HepG2 (cell line): ENCODE measurements at regions not wholly inside any gene's neighbourhood (a gene's known extent, or its start where the extent isn't known, plus 50 kb on each side); places are given as distances from the start of the nearest gene placed in this dataset.

Source experiments
- HMGXB4 ChIP-seq, 2 experiments: sonication (generic) in 1 of 2; formaldehyde crosslinking in 1 of 2; IDR thresholded peaks; 2 replicates each; pipeline versions ENCODE4 v1.4.0 to v1.6.1; 2018 to 2020; ENCODE audit warnings: missing genetic modification reagents in 2 of 2, borderline replicate concordance in 1 of 2, low read depth in 1 of 2, mild to moderate bottlenecking in 1 of 2, missing biosample characterization in 1 of 2
- SMARCC2 ChIP-seq: fragments of 450-650 bp; IDR thresholded peaks from 2 replicates; pipeline ENCODE4 v1.6.1; 2017; ENCODE audit warnings: antibody characterized with exemption, mild to moderate bottlenecking

GRCh38 chr11:25537393-25537792 lies 794.5 kb upstream of the ANO3 start:
- TF ChIP-seq SMARCC2 (no peak), HMGXB4 (CRISPR knock-in tag; IDR thresholded peaks at IDR 0.05; ENCODE audit: borderline replicate concordance in 1 of 2, low read depth in 1 of 2) (no peak)
